ENCODE measurements at regions not wholly inside any gene's neighbourhood (a gene's known extent, or its start where the extent isn't known, plus 50 kb on each side); places are given as distances from the start of the nearest gene placed in this dataset.

DNA sequence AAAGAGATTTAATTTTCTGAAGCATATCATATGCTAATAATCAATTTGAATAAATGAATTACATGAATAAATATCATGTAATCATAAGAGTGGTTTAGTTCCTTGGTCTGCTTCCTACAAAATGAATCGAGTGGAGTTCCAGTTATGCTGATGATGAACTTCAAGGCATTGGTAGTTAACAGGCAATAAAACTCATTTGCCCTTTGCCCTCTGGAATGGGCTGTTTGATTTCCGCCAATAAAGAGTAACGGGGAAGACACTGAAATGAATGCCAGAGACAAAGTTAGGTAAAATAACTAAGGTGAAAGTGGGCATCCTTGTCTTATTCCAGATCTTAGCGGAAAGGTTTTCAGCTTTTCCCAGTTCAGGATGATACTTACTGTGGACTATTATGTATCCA lies 90.1 kb downstream of the C3orf38 start:
- H3K4me1 ChIP-seq (ENCODE audit: low read length), result no peaks in the 10 kb centered on the region
- H3K36me3 ChIP-seq (replicated peaks; ENCODE audit: low read depth, low read length), result no peaks in the 10 kb centered on the region
- H3K4me2 ChIP-seq (ENCODE audit: low read length), result no peak overlapping the region
- no peak for TF ChIP-seq CTCF (IDR thresholded peaks at IDR 0.05; ENCODE audit: low read depth, low read length)
- no peak for TF ChIP-seq EZH2phosphoT487 (IDR thresholded peaks at IDR 0.05; ENCODE audit: low read depth)
- no peak overlapping the region for H3K9ac ChIP-seq (ENCODE audit: low read length)
- H3K27ac ChIP-seq (ENCODE audit: low read length), result no peak overlapping the region
- no peaks in the 10 kb centered on the region for H3K9me3 ChIP-seq (ENCODE audit: insufficient read depth, low read length)
- H3K4me3 ChIP-seq (ENCODE audit: low read length), result no peak overlapping the region
- H4K20me1 ChIP-seq (ENCODE audit: insufficient read depth, low read length), result no peaks in the 10 kb centered on the region
- H2AFZ ChIP-seq (ENCODE audit: low read depth, low read length), result no peak overlapping the region
- no peaks in the 10 kb centered on the region for H3K79me2 ChIP-seq (ENCODE audit: low read length)
- H3K27me3 ChIP-seq (ENCODE audit: low read depth, low read length), result no peaks in the 10 kb centered on the region

DNA sequence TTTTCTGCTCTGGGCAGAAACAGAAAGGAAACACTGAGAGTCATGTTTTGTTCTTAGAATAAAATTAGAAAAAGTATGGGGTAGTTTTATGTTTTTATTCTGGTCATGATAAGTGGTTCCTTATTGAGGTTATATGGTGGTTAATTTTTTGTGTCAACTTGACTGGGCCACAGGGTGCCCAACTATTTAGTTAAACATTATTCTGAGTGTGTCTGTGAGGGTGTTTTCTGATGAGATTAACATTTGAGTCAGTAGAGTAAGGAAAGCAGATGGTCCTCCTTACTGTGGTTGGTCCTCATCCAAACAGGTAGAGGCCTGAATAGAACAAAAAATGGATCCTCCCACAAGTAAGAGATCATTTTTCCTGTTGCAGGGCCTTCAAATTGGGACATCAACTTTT lies 98.9 kb downstream of the C3orf38 start:
- Histone ChIP-seq H4K20me1 (ENCODE audit: insufficient read depth, low read length) (no peaks in the 10 kb centered on the region), H3K27me3 (ENCODE audit: low read depth, low read length) (no peaks in the 10 kb centered on the region), H3K9ac (ENCODE audit: low read length) (no peak overlapping the region), H2AFZ (ENCODE audit: low read depth, low read length) (no peak overlapping the region), H3K27ac (ENCODE audit: low read length) (no peak overlapping the region), H3K36me3 (replicated peaks; ENCODE audit: low read depth, low read length) (no peaks in the 10 kb centered on the region), H3K4me2 (ENCODE audit: low read length) (no peak overlapping the region), H3K9me3 (ENCODE audit: insufficient read depth, low read length) (no peaks in the 10 kb centered on the region), H3K4me1 (ENCODE audit: low read length) (no peaks in the 10 kb centered on the region), H3K79me2 (ENCODE audit: low read length) (no peaks in the 10 kb centered on the region), H3K4me3 (ENCODE audit: low read length) (no peak overlapping the region)
- TF ChIP-seq CTCF (IDR thresholded peaks at IDR 0.05; ENCODE audit: low read depth, low read length) (no peak), EZH2phosphoT487 (IDR thresholded peaks at IDR 0.05; ENCODE audit: low read depth) (no peak)

DNA sequence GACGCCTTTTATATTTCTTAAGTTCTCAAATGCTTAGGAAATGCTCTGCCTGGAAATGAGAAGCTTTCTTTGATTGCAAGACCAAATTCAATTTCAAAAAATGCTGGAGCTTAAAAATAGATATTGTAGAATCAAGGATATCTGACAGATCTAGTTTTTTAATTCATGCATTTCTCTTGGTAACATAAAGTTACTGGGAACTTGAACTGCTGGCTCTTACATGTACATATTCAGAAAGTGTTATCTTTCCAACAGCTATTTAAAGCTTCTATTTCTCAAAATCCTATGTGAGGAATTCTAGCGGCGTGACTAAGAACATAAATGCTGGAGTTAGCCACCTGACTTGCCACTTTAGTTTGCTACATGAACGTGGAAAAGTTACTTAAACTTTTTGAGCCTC lies 109.3 kb downstream of the C3orf38 start:
- Histone ChIP-seq H2AFZ (ENCODE audit: low read depth, low read length) (no peak overlapping the region), H3K36me3 (replicated peaks; ENCODE audit: low read depth, low read length) (no peaks in the 10 kb centered on the region), H3K9me3 (ENCODE audit: insufficient read depth, low read length) (no peaks in the 10 kb centered on the region), H3K27ac (ENCODE audit: low read length) (no peak overlapping the region), H3K4me3 (ENCODE audit: low read length) (no peak overlapping the region), H3K79me2 (ENCODE audit: low read length) (no peaks in the 10 kb centered on the region), H3K27me3 (ENCODE audit: low read depth, low read length) (no peaks in the 10 kb centered on the region), H3K4me2 (ENCODE audit: low read length) (no peak overlapping the region), H4K20me1 (ENCODE audit: insufficient read depth, low read length) (no peaks in the 10 kb centered on the region), H3K4me1 (ENCODE audit: low read length) (no peaks in the 10 kb centered on the region), H3K9ac (ENCODE audit: low read length) (no peak overlapping the region)
- TF ChIP-seq EZH2phosphoT487 (IDR thresholded peaks at IDR 0.05; ENCODE audit: low read depth) (no peak), CTCF (IDR thresholded peaks at IDR 0.05; ENCODE audit: low read depth, low read length) (no peak)

- H3K79me2 ChIP-seq (ENCODE audit: low read length), result no peaks in the 10 kb centered on the region
- no peaks in the 10 kb centered on the region for H3K36me3 ChIP-seq (replicated peaks; ENCODE audit: low read depth, low read length)
- no peaks in the 10 kb centered on the region for H3K4me1 ChIP-seq (ENCODE audit: low read length)
- H4K20me1 ChIP-seq (ENCODE audit: insufficient read depth, low read length), result no peaks in the 10 kb centered on the region
- no peaks in the 10 kb centered on the region for H3K27me3 ChIP-seq (ENCODE audit: low read depth, low read length)
- H3K27ac ChIP-seq (ENCODE audit: low read length), result no peak overlapping the region
- TF ChIP-seq EZH2phosphoT487 (IDR thresholded peaks at IDR 0.05; ENCODE audit: low read depth) (no peak), CTCF (IDR thresholded peaks at IDR 0.05; ENCODE audit: low read depth, low read length) (no peak)
- H3K4me3 ChIP-seq (ENCODE audit: low read length), result no peak overlapping the region
- H3K9ac ChIP-seq (ENCODE audit: low read length), result no peak overlapping the region
- no peaks in the 10 kb centered on the region for H3K9me3 ChIP-seq (ENCODE audit: insufficient read depth, low read length)
- H2AFZ ChIP-seq (ENCODE audit: low read depth, low read length), result peak overlapping the region; percentile 75
- no peak overlapping the region for H3K4me2 ChIP-seq (ENCODE audit: low read length)
These were observed 112.8 kb downstream of the C3orf38 start for GRCh38 chr3:88262527-88262926.

Measured in OCI-LY3 (cell line).